ENCODE measurements at regions not wholly inside any gene's neighbourhood (a gene's known extent, or its start where the extent isn't known, plus 50 kb on each side); places are given as distances from the start of the nearest gene placed in this dataset.
A peak's percentile ranks its signal among the peaks of the same experiment; 100 is the strongest.

GRCh38 chr5:155343468-155343867 lies 329.9 kb downstream of the KIF4B start:
- H3K4me3 ChIP-seq (ENCODE audit: low read length), result no peak overlapping the region
- DNase-seq (ENCODE audit: low read depth), result peak; percentile 44
- no peak for TF ChIP-seq CTCF (IDR thresholded peaks at IDR 0.05; ENCODE audit: insufficient read depth, low read depth, low read length, missing control alignments)

DNA sequence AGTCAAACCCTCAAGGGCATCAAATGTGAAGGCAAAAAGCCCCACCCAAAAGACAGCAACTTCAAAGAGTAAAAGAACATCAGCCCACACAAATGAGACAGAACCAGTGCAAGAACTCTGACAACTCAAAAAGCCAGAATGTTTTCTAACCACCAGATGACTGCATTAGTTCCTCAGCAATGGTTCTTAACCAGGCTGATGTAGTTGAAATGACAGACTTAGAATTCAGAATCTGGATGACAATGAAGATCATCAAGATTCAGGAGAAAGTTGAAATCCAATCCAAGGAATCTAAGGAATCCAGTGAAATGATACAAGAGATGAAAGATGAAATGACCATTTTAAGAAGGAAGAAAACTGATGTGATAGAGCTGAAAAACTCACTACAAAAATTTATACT lies 339.7 kb downstream of the KIF4B start:
- TF ChIP-seq CTCF (IDR thresholded peaks at IDR 0.05; ENCODE audit: insufficient read depth, low read depth, low read length, missing control alignments), result no peak
- H3K4me3 ChIP-seq (ENCODE audit: low read length), result no peak overlapping the region
- no peak for DNase-seq (ENCODE audit: low read depth)

GRCh38 chr5:155366096-155366495 lies 352.5 kb downstream of the KIF4B start:
- no peak for DNase-seq (ENCODE audit: low read depth)
- no peak overlapping the region for H3K4me3 ChIP-seq (ENCODE audit: low read length)
- no peak for TF ChIP-seq CTCF (IDR thresholded peaks at IDR 0.05; ENCODE audit: insufficient read depth, low read depth, low read length, missing control alignments)

DNA sequence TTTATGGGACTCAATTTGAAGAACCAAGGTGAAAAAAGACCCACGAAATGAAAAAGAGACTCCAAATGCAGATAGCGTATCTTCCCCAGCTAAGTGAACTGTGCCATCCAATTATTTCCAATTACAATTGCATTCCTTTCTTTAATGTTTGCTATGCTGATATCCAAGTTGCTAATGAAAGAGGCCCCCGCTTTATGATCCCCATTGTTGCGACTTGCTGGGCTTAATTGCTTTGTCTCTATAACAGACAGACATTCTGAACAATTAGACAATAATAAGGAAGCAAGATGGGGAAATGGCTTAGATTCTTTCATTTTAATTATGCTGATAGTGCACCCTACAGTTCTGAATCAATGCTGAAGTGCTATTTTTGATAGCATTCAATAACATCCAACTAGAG lies 354.3 kb downstream of the KIF4B start:
- no peak overlapping the region for H3K4me3 ChIP-seq (ENCODE audit: low read length)
- no peak for DNase-seq (ENCODE audit: low read depth)
- no peak for TF ChIP-seq CTCF (IDR thresholded peaks at IDR 0.05; ENCODE audit: insufficient read depth, low read depth, low read length, missing control alignments)

DNA sequence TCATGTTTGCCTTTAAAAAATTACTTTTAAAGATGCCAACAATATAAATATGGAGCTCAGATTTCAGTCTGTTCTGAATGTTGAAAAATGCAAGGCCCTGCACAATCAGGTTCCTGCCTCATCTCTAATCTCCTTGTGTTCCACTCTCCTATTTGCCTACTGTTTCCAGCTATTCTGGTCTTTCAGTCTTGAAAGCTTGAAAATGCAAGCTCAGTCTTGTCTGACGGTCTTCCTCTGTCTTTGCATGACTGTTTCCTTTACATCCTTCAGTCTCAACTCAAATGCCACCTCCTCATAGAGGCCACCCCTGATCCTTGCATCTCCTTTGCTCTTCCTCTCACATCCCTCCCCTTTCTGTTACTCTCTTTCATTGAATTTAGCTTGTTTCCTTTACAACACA lies 354.9 kb downstream of the KIF4B start:
- peak; percentile 79 for DNase-seq (ENCODE audit: low read depth)
- H3K4me3 ChIP-seq (ENCODE audit: low read length), result no peak overlapping the region
- TF ChIP-seq CTCF (IDR thresholded peaks at IDR 0.05; ENCODE audit: insufficient read depth, low read depth, low read length, missing control alignments), result no peak

DNA sequence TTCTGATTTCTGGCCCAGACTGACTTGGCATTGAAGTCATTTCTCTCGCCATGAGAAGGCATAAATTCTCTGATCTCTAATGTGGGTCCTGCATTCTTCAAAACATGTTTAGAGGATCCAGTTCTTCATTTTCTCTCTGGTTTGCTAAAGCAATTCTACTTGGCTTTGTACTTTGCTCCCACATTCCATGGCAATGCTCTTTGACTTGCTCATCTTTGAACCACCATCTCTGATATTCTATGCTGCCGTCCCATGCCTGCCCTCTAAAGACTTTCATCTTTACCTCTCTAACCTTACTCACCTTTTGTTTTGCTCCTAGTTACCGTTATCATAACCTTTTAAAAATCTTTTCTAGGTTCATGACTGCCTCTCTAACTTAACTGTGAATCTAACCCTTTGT lies 366.9 kb downstream of the KIF4B start:
- H3K4me3 ChIP-seq (ENCODE audit: low read length), result no peak overlapping the region
- DNase-seq (ENCODE audit: low read depth), result no peak
- TF ChIP-seq CTCF (IDR thresholded peaks at IDR 0.05; ENCODE audit: insufficient read depth, low read depth, low read length, missing control alignments), result no peak

DNA sequence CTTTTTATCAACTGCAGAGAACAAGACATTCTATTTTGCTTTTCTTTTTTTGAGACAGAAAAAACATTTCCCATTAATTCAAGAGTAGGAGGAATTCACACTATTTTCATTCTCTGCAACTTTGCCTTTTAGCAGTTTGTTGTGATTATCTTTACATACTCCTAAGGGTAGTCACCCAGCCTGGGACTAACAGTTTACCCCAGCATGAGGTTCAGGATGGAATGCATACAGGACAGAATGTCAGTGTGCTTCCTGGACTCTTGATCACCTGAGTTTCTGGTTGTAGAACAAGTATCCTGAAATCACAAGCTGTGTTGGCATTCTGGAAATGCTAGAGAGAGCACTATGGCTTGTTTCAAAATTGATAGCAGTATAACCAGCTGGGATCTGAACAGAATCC lies 368.1 kb downstream of the KIF4B start:
- no peak overlapping the region for H3K4me3 ChIP-seq (ENCODE audit: low read length)
- DNase-seq (ENCODE audit: low read depth), result no peak
- no peak for TF ChIP-seq CTCF (IDR thresholded peaks at IDR 0.05; ENCODE audit: insufficient read depth, low read depth, low read length, missing control alignments)
